GM19468 (cell line): ENCODE measurements at regions not wholly inside any gene's neighbourhood (a gene's known extent, or its start where the extent isn't known, plus 50 kb on each side); places are given as distances from the start of the nearest gene placed in this dataset.

ENCODE experiments used
- ATAC-seq: cut with Tn5 transposase; IDR thresholded peaks from one replicate; pipeline ENCODE4 v1.9.1; 2021; ENCODE audit warnings: mild to moderate bottlenecking, moderate library complexity, moderate number of reproducible peaks; ENCODE audit not compliant: unreplicated experiment; ENCODE audit errors: extremely low read depth

GRCh38 chr11:26254378-26254777 is 77.6 kb upstream of the ANO3 start:
- no peak for ATAC-seq

- ATAC-seq = no peak
Observed at GRCh38 chr11:26263769-26264168, 68.2 kb upstream of the ANO3 start.

- ATAC-seq = no peak
Observed at GRCh38 chr11:26264266-26264665, 67.7 kb upstream of the ANO3 start.

GRCh38 chr11:26268980-26269660 is 62.8 kb upstream of the ANO3 start:
- no peak for ATAC-seq

- no peak for ATAC-seq
Observed at GRCh38 chr11:26271666-26272065, 60.3 kb upstream of the ANO3 start.

GRCh38 chr11:26276798-26277424 is 55.0 kb upstream of the ANO3 start:
- peak; percentile 67 for ATAC-seq

GRCh38 chr11:26278354-26278753 is 53.6 kb upstream of the ANO3 start:
- no peak for ATAC-seq
